GM12892 (cell line): ENCODE measurements at regions not wholly inside any gene's neighbourhood (a gene's known extent, or its start where the extent isn't known, plus 50 kb on each side); places are given as distances from the start of the nearest gene placed in this dataset.

Experiments
- DNase-seq: peaks from one replicate; pipeline ENCODE4 v3.0.0; 2011; ENCODE audit not compliant: insufficient read length
- FAIRE-seq: peaks from 2 replicates; lab custom pipeline; 2011; peaks lifted over from hg19 to GRCh38; lab: Jason Lieb, UNC
- POLR2A ChIP-seq: IDR thresholded peaks from 2 replicates; pipeline ENCODE4 v1.6.1; 2011; ENCODE audit warnings: low read depth, low read length, control low read depth
- POLR2AphosphoS5 ChIP-seq: IDR thresholded peaks from 2 replicates; pipeline ENCODE4 v1.6.1; 2011; ENCODE audit warnings: low read depth, low read length, control low read depth
- TAF1 ChIP-seq: IDR thresholded peaks from 2 replicates; pipeline ENCODE4 v1.6.1; 2011; ENCODE audit warnings: low read depth, mild to moderate bottlenecking, control low read depth, low read length, borderline replicate concordance

DNA sequence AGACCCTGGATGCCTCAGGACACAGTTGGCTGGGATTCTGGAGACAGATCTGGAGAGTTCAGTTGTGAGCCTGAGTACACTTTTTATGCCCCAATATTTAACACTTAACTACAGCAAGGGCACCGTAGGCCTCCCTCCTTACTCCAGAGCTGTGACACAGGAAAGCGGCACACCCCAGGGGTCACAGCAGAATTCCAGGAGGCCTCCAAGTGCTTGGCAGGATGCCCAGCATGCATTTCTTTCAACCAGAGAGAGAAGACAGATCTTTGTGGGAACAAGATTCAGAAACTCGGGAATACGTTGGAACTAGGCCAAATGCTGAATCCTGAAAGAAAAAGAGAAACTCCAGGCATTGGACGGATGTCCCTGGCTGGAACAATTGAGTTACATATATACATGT lies 199.2 kb upstream of the NT5C1B start:
- FAIRE-seq: no peak
- no peak for TF ChIP-seq TAF1
- no peak for TF ChIP-seq POLR2A
- TF ChIP-seq POLR2AphosphoS5: no peak
- DNase-seq: no peak

- no peak for DNase-seq
- TF ChIP-seq POLR2A (no peak), TAF1 (no peak), POLR2AphosphoS5 (no peak)
- FAIRE-seq: no peak
These were observed 198.4 kb upstream of the NT5C1B start for GRCh38 chr2:18787726-18788125.

GRCh38 chr2:18784245-18784644 lies 194.9 kb upstream of the NT5C1B start:
- TF ChIP-seq POLR2AphosphoS5 (no peak), TAF1 (no peak), POLR2A (no peak)
- FAIRE-seq (no peak), DNase-seq (no peak)

DNA sequence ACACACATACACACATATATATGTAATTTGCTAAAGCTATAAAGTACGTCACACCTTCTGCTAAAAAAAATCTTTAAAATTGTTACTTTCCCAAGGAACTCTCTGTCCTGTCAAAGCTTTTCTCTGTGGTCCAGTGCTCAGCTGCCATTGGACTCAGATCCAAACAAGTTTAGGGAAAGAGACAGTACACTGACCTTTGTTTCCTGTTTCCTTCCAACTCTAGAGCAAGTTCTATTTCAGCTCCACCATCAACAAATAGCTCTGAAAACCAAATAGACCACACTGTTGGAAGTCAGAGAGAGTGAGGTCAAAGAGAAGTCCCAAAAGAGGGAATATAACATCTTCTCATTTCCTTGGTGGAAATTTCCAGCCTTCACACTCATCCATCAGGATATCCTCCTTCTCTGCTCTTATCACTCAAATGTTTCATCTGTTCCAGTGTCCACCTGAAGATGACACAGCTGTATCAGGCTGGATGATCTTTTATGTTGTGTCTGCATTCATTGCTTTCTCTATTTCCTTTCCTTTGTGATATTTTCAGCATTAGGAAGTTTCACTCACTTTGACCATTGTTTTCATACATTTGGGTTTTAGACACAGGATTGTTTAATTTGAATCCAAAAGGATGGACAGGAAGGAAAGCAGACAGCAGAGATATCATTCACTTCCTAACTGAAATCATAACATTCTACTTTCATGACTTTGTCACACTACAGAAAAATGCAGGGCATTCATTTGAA lies 192.3 kb upstream of the NT5C1B start:
- DNase-seq: no peak
- TF ChIP-seq POLR2A (no peak), POLR2AphosphoS5 (no peak), TAF1 (no peak)
- no peak for FAIRE-seq

- no peak for FAIRE-seq
- TF ChIP-seq TAF1 (no peak), POLR2A (no peak), POLR2AphosphoS5 (no peak)
- DNase-seq: no peak
These were observed 188.0 kb upstream of the NT5C1B start for GRCh38 chr2:18777250-18777812.

GRCh38 chr2:18771212-18771611 lies 181.8 kb upstream of the NT5C1B start:
- TF ChIP-seq POLR2A: no peak
- TF ChIP-seq TAF1: no peak
- TF ChIP-seq POLR2AphosphoS5: no peak
- DNase-seq (no peak), FAIRE-seq (no peak)

GRCh38 chr2:18763338-18763737 lies 174.0 kb upstream of the NT5C1B start:
- DNase-seq (no peak), FAIRE-seq (no peak)
- no peak for TF ChIP-seq POLR2A
- TF ChIP-seq TAF1: no peak
- TF ChIP-seq POLR2AphosphoS5: no peak

- FAIRE-seq (no peak), DNase-seq (no peak)
- TF ChIP-seq TAF1: no peak
- no peak for TF ChIP-seq POLR2A
- TF ChIP-seq POLR2AphosphoS5: no peak
These were observed 173.3 kb upstream of the NT5C1B start for GRCh38 chr2:18762667-18763066.

DNA sequence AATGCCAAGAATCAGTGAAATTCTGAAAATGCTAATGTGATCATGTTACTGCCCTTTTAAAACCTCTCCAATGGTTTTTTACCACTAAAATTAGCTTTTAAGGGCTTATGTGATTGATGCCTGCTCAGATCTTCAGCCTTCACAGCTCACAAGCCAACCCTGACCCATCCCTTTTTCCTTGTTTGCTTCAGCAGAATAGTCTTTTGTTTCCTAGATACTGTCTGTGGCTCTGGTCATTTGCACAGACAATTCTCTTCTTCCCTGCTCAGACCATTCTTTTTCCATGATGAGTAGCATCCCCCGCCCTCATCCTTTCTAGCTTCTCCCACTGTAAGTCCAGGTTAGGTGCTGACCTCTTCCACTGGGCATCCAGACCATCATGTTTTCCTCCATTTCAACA lies 164.9 kb upstream of the NT5C1B start:
- FAIRE-seq: no peak
- TF ChIP-seq POLR2A (no peak), POLR2AphosphoS5 (no peak), TAF1 (no peak)
- no peak for DNase-seq

GRCh38 chr2:18753722-18754121 lies 164.4 kb upstream of the NT5C1B start:
- FAIRE-seq (no peak), DNase-seq (no peak)
- TF ChIP-seq POLR2AphosphoS5 (no peak), POLR2A (no peak), TAF1 (no peak)

- no peak for TF ChIP-seq TAF1
- TF ChIP-seq POLR2A: no peak
- TF ChIP-seq POLR2AphosphoS5: no peak
- FAIRE-seq: no peak
These were observed 163.5 kb upstream of the NT5C1B start for GRCh38 chr2:18752667-18753422.

GRCh38 chr2:18752022-18752493 lies 162.7 kb upstream of the NT5C1B start:
- FAIRE-seq (no peak), DNase-seq (no peak)
- TF ChIP-seq TAF1: no peak
- no peak for TF ChIP-seq POLR2A
- TF ChIP-seq POLR2AphosphoS5: no peak

More at GRCh38 chr2:18752667-18753422, 163.5 kb upstream of the NT5C1B start:
- no peak for DNase-seq
